Stimulated activated naive CD8-positive, alpha-beta T cell treated with anti-CD3 and anti-CD28 coated beads, Interleukin-15, amount 100 ng/mL, for 72 hours (primary cell): ENCODE measurements at regions not wholly inside any gene's neighbourhood (a gene's known extent, or its start where the extent isn't known, plus 50 kb on each side); places are given as distances from the start of the nearest gene placed in this dataset.

ENCODE experiments used
- ATAC-seq: fragments of 150-1000 bp; cut with Tn5 transposase; 2 replicates; pipeline ENCODE4 v1.10.0; 2021; ENCODE audit warnings: mild to moderate bottlenecking, moderate library complexity
- DNase-seq, 2 donors: peaks; one replicate each; pipeline ENCODE4 v3.0.0; 2021 to 2022
- H3K27ac Mint-ChIP-seq, 2 donors: one replicate each; pipeline ENCODE4 v1.8.0; 2022; ENCODE audit warnings: mild to moderate bottlenecking in 2 of 2, mixed read lengths in 2 of 2, moderate library complexity in 2 of 2
- H3K27me3 Mint-ChIP-seq: one replicate; pipeline ENCODE4 v1.8.0; 2022; ENCODE audit warnings: mixed read lengths
- H3K4me1 Mint-ChIP-seq: one replicate; pipeline ENCODE4 v1.8.0; 2022; ENCODE audit warnings: mild to moderate bottlenecking, mixed read lengths
- H3K4me3 Mint-ChIP-seq, 2 donors: one replicate each; pipeline ENCODE4 v1.8.0; 2022; ENCODE audit warnings: mild to moderate bottlenecking in 2 of 2, mixed read lengths in 2 of 2, moderate library complexity in 1 of 2
- H3K9me3 Mint-ChIP-seq, 2 donors: one replicate each; pipeline ENCODE4 v1.8.0; 2022; ENCODE audit warnings: mixed read lengths in 2 of 2

DNA sequence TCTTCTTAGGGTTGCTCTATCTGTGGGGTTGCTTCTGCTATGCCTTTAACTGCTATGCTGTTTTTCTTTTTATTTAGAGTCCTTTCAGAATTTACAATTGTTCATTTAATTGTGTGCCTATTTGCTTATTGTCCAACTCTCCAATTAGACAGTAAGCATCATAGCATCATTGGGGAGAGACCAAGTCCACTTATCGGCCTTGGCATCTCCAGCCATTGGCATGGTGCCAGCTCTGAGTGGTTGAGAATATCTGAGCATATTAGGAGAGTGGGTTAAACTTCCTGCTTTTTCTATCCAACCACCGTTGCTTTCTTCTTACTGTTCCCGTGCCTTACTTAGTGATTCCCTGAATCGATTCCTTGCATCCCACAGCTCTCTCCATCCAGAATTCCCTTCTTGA lies 535.0 kb downstream of the AJAP1 start:
- Mint-ChIP-seq H3K4me1 (no peaks in the 10 kb centered on the region), H3K4me3 (no peak overlapping the region), H3K9me3 (no peaks in the 10 kb centered on the region), H3K27me3 (no peaks in the 10 kb centered on the region), H3K27ac (no peak overlapping the region)
- ATAC-seq (no peak), DNase-seq (no peak)

DNA sequence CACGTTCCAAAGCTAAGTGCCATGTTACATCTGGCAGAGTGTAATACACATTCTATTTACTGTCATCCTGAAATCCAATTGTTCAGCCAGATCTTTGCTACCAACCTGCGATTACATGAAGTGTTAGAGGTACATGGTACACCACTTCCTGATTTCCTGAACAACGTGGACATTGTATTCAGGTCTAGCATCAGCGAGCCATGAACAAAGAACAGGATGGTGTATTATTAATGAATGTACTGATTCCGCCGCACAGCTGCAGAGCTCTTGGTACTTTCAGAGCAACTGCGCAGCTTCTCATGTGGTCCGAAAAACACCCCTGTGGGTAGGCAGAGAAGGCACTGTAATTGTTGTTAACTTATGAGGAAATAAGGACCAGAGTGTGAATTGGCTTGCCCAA lies 511.4 kb downstream of the AJAP1 start:
- Mint-ChIP-seq H3K4me3 (no peak overlapping the region), H3K27me3 (no peaks in the 10 kb centered on the region), H3K9me3 (peaks cover 0 to 29% of the 10 kb centered on the region in 2 donors), H3K4me1 (no peaks in the 10 kb centered on the region), H3K27ac (no peak overlapping the region)
- DNase-seq, result no peak
- ATAC-seq, result no peak

DNA sequence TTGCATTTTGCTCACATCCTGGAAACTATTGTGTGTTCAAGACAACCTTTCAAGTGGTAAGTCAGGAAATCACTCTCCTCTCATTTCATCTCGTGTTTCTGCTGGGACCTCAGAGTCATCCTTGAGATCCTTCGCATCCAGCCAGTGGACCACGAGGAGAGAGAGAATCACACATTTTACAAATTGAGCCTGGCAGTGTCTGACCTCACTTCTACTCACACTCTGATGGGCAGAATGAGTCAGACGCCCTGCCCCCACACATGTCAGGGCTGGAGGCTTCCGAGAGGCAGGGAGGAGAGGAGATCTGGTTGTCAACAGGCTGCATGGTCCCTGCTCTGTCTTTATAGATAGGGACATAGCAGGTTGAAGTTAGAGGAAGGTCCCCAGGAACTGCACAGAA lies 509.7 kb downstream of the AJAP1 start:
- DNase-seq (peak in 1 of 2 donors; percentile 13), ATAC-seq (peak; percentile 50)
- Mint-ChIP-seq H3K27me3 (no peaks in the 10 kb centered on the region), H3K4me1 (no peaks in the 10 kb centered on the region), H3K27ac (no peak overlapping the region), H3K9me3 (peaks cover 0 to 23% of the 10 kb centered on the region in 2 donors), H3K4me3 (no peak overlapping the region)

DNA sequence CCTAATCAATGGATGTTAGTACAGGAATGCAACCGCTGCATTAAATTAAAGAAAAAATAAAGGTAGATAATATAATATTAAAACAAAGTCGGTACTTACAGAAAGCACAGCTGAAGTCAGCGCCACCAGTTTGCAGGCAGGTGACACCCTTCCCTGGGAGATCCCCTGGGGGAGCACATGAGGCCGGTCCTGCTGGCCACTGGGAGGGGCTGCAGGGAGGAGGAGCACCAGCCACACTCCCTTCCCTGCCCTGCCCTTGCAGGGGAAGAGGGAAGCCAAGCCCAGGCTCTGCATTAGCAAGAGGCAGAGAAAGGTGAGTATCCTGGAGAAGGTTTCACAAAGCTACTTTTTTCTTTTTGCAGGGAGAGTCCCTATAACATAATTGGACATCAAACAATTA lies 507.0 kb downstream of the AJAP1 start:
- H3K9me3 Mint-ChIP-seq, result peaks cover 0 to 14% of the 10 kb centered on the region in 2 donors
- H3K4me1 Mint-ChIP-seq, result peaks cover 4% of the 10 kb centered on the region
- ATAC-seq, result no peak
- no peak for DNase-seq
- H3K27me3 Mint-ChIP-seq, result no peaks in the 10 kb centered on the region
- no peak overlapping the region for H3K4me3 Mint-ChIP-seq
- H3K27ac Mint-ChIP-seq, result no peak overlapping the region

DNA sequence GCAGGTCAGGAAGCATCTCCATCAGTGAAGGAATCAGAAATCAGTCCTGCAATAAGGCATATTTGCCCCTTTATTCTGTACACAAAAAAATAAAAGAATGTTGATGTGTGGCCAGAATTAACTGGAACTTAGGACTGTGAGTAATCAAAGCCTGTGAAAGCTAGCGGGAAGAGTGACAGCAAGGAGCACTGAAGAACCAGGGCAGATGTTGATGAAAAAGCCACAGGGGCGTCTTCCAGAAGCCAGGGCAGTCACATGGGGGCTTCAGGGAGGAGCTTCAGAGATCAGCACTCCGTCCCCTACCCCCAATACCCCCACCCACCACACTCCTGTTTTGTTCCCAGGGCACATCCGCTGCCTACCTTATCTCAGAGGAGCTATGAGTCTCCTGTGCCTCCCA lies 502.8 kb downstream of the AJAP1 start:
- peaks cover 6% of the 10 kb centered on the region for H3K4me1 Mint-ChIP-seq
- ATAC-seq (no peak), DNase-seq (no peak)
- H3K9me3 Mint-ChIP-seq, result peaks cover 10 to 24% of the 10 kb centered on the region in 2 donors
- H3K27me3 Mint-ChIP-seq, result no peaks in the 10 kb centered on the region
- H3K4me3 Mint-ChIP-seq, result no peak overlapping the region
- no peak overlapping the region for H3K27ac Mint-ChIP-seq

DNA sequence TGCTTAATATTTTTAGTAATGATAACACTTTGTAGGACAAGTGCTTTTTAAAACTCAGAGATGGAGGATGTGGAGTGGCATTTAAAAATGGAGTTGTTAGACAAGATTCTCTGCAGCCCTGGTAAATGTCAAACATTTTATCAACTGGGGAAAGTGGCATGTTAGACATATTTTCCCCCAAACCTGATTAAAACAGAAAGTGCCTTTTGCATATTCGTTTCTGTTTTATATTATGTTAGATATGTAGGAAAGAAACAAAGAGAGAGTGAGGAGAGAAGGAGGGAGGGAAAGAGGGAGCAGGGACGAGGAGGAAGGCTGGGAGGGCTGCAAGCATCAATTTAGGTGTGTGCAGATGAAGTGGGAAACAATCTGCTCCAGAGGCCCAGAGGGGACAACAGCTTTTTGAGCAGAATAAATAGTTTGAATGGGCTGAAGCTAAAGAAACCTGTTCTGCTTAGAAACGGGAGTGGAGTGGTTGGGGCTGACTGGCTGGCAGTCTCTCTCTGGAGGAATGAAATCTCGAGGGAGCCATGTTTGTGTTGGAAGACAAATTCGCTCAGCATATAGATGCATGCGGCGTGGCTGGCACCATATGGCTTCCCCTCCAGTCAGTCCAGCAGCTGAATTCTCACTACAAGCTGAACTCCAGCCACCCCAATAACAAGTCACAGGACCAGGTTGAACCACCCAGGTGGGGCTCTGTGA lies 502.2 kb downstream of the AJAP1 start:
- no peaks in the 10 kb centered on the region for H3K27me3 Mint-ChIP-seq
- H3K9me3 Mint-ChIP-seq, result peaks cover 10 to 24% of the 10 kb centered on the region in 2 donors
- H3K27ac Mint-ChIP-seq, result peak overlapping the region in 1 of 2 donors; percentile 44
- no peak overlapping the region for H3K4me3 Mint-ChIP-seq
- DNase-seq (no peak), ATAC-seq (no peak)
- peaks cover 6% of the 10 kb centered on the region for H3K4me1 Mint-ChIP-seq

DNA sequence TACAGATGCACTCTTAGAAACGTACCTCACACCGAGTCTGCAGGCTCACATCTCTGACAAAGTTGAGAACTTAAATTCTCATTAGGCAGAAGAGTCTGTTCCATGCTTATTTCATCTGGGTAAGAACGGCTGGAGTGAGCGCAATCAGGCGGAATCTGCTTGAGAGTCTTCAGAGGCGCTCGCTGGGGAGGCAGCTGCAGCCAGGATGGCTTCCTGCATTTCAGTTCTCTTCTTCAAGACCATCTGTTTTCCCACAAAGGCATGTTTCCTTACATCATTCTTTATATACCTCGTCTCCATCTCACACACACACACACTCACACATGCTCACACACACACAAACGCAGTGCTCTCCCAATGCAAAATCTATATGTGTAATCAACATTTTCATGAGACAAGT lies 497.1 kb downstream of the AJAP1 start:
- H3K4me1 Mint-ChIP-seq, result peaks cover 4% of the 10 kb centered on the region
- no peak for DNase-seq
- no peak overlapping the region for H3K27ac Mint-ChIP-seq
- H3K27me3 Mint-ChIP-seq, result peaks cover 10% of the 10 kb centered on the region
- no peak for ATAC-seq
- H3K4me3 Mint-ChIP-seq, result no peak overlapping the region
- peaks cover 10 to 17% of the 10 kb centered on the region in 2 donors for H3K9me3 Mint-ChIP-seq

DNA sequence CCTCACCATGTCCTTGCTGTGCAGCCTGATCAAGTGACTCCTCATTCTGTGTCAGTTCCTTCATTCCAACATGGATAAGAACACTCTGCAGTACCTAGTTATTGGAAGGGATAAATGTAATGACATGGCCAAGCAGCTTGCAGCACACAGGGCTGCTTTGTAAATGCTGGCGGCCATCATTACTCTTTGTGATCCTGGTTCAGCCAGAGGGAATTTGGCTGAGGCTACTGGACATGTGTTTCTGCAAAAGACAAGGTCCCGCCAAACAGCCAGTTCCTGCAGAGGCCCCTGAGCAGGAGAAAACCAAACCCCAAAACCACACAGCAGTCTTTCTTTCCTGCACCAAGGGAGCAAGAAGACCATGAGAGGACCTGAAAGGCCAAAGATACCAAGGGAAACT lies 495.8 kb downstream of the AJAP1 start:
- Mint-ChIP-seq H3K27ac (no peak overlapping the region), H3K4me3 (no peak overlapping the region), H3K9me3 (peaks cover 10 to 17% of the 10 kb centered on the region in 2 donors), H3K27me3 (peaks cover 17% of the 10 kb centered on the region), H3K4me1 (no peaks in the 10 kb centered on the region)
- ATAC-seq (no peak), DNase-seq (no peak)

DNA sequence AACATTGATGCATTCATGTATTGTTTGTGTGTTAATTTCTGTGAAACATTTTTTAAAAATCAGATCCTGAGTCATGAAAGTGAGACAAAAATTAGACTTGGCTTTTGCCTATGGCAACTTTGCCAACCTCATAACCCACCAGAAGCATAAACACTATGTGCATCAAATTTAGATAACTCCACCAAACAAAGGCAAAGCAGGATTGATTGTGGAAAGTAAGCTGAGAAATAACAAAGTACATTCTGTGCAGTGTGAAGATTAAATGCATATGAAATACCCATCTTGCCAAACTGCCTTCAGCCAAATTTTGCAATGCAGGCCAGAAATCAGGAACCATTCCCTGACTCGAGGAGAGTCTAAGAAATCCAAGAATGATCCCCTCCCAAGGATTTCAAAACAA lies 493.4 kb downstream of the AJAP1 start:
- Mint-ChIP-seq H3K4me3 (no peak overlapping the region), H3K4me1 (no peaks in the 10 kb centered on the region), H3K27me3 (peaks cover 35% of the 10 kb centered on the region), H3K27ac (no peak overlapping the region), H3K9me3 (peaks cover 5 to 6% of the 10 kb centered on the region in 2 donors)
- DNase-seq (no peak), ATAC-seq (no peak)

DNA sequence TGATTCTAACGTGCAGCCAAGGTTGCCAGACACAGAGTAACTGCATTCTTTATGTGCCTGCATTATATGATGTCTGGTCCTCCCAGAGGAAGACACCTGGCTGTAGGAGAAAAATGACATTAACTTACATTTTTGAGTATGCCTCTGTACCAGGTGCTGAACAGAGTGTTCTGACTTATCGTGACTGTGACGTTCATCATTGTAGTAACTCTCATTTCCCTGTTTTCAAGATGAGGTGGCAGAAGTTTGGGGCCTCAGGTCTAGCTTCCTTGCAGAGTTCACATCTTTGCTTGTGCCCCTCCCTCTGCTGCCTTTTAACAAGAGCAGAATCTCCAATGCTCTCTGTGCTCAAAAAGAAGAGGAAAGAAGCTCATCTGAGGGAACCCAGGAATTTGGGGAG lies 488.0 kb downstream of the AJAP1 start:
- no peak overlapping the region for H3K4me3 Mint-ChIP-seq
- ATAC-seq (no peak), DNase-seq (no peak)
- no peaks in the 10 kb centered on the region for H3K4me1 Mint-ChIP-seq
- no peaks in the 10 kb centered on the region for H3K9me3 Mint-ChIP-seq
- peaks cover 33% of the 10 kb centered on the region for H3K27me3 Mint-ChIP-seq
- no peak overlapping the region for H3K27ac Mint-ChIP-seq

DNA sequence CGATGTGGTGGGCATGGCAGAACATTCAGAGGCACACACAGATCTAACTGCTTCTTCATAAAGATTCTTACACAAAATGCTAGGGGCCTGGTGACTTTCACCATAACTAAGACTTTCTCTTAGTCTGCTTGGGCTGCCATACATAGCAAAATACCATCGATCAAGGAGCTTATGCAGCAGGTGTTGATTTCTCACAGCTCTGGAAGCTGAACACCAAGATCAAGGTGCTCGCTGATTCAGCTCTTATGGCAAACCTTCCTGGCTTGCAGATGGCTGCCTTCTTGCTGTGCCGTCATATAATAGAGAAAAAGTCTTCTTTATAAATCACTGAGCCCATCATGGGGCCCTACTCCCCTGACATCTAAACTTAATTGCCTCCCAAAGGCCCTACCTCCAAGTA lies 487.3 kb downstream of the AJAP1 start:
- Mint-ChIP-seq H3K4me3 (no peak overlapping the region), H3K9me3 (no peaks in the 10 kb centered on the region), H3K27me3 (peaks cover 27% of the 10 kb centered on the region), H3K4me1 (no peaks in the 10 kb centered on the region), H3K27ac (no peak overlapping the region)
- no peak for DNase-seq
- no peak for ATAC-seq

DNA sequence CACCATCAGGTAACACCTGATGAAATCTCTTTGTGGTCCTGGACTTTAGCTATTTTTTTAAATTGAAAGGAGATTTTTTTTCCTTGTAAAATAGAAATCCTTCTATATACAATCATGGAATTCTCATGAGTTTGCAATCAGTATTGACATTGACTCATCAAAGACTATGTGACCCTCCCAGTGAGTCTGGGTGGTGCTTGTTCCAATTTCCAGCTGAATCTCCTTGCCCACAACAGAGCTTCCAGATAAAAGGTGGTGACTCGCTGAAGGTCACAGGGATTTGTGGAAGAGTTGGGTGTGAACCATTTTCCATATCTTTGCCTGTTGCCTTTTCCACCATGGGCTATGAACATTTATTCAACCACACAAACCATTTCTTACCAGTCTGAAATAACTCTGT lies 486.6 kb downstream of the AJAP1 start:
- Mint-ChIP-seq H3K9me3 (no peaks in the 10 kb centered on the region), H3K27ac (no peak overlapping the region), H3K27me3 (peaks cover 19% of the 10 kb centered on the region), H3K4me3 (no peak overlapping the region), H3K4me1 (no peaks in the 10 kb centered on the region)
- DNase-seq (no peak), ATAC-seq (no peak)

DNA sequence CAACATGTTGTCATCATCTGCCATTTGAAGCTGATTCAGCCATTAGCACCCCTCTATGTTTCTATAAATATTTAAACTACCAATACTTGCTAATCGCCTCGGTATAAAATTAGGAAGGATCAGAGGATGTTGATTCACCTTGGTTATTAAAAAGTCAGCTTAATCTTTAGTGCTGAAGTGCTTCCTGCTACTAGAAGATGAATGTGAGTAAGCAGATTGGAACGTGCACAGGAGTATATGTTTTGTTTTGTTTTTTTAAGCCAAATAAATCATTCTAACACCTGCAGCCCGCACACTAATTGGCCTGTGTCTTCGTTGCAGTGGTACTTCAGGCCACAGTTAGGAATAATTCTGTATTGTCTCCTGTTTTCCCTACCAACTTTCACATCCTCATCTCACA lies 485.7 kb downstream of the AJAP1 start:
- ATAC-seq (no peak), DNase-seq (no peak)
- H3K4me1 Mint-ChIP-seq, result no peaks in the 10 kb centered on the region
- no peaks in the 10 kb centered on the region for H3K9me3 Mint-ChIP-seq
- no peak overlapping the region for H3K4me3 Mint-ChIP-seq
- H3K27me3 Mint-ChIP-seq, result peaks cover 25% of the 10 kb centered on the region
- H3K27ac Mint-ChIP-seq, result no peak overlapping the region

DNA sequence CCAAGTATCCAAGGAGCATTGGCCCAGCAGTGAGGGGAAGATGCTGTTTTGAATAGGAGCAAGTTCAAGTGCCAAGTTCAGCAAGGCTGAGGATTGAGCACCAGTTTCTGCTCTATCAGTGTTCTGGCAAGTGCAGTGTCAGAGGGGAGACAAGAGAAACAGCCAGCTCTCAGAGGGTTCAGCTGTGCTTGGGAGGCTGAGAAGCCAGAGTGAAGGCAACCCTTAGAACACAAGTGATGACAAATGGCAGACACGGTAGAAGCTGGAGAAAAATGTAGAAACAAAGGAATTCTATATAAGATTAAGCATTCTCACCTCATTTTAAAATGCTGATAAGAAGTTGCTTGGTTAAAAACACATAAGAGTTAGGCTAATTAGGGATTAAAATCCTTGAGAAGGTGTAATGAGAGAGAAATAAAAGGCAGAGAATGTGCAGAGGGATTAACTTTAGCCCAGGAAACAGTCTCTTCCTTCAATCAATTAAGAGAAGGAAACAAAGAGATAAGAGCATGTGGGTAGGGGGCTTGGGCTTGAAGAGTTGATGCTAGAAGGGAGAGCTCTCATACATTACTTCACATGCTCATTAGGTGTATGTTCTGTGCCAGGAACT lies 475.4 kb downstream of the AJAP1 start:
- ATAC-seq (no peak), DNase-seq (no peak)
- no peak overlapping the region for H3K27ac Mint-ChIP-seq
- H3K4me1 Mint-ChIP-seq, result no peaks in the 10 kb centered on the region
- H3K9me3 Mint-ChIP-seq, result no peaks in the 10 kb centered on the region
- H3K4me3 Mint-ChIP-seq, result no peak overlapping the region
- no peaks in the 10 kb centered on the region for H3K27me3 Mint-ChIP-seq

DNA sequence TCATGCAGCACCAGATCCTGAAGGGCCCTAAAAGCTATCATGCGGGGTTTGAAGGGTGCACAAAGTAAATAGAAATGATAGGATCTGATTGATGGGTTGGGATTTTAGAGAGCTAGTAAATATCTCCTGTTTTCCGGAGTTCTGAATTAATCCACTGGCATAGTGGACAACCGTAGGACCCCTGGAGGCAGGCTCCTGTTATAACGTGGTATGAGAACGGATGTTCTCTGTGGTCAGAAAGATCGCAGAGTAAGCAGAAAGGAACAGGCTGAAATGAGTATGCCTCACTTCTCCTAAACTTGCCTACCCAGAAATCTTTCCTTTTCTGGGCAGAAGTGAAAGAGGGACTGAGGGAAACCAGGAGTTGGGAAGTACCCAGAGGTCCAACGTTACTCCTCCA lies 470.8 kb downstream of the AJAP1 start:
- DNase-seq (no peak), ATAC-seq (no peak)
- Mint-ChIP-seq H3K4me1 (no peaks in the 10 kb centered on the region), H3K27me3 (no peaks in the 10 kb centered on the region), H3K9me3 (peaks cover 0 to 9% of the 10 kb centered on the region in 2 donors), H3K4me3 (no peak overlapping the region), H3K27ac (no peak overlapping the region)

DNA sequence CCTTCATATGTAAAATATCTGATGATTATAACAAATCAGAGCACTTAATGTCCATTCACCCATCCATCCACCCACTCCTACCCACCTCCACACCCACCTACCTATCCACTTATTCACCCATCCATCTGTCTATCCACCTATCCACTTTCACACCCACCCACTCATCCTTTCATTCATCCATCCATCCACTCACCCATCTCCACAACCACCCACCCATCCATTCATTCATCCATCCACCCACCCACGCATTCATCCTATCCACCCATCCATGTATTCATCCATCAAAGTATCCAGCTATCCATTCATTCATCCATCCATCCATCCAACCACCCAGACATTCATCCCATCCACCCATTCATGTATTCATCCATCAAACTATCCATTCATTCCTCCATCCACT lies 466.1 kb downstream of the AJAP1 start:
- Mint-ChIP-seq H3K27me3 (no peaks in the 10 kb centered on the region), H3K4me3 (no peak overlapping the region), H3K4me1 (no peaks in the 10 kb centered on the region), H3K9me3 (peaks cover 0 to 9% of the 10 kb centered on the region in 2 donors), H3K27ac (no peak overlapping the region)
- no peak for DNase-seq
- ATAC-seq, result no peak
